GM21529 (cell line): ENCODE measurements at regions not wholly inside any gene's neighbourhood (a gene's known extent, or its start where the extent isn't known, plus 50 kb on each side); places are given as distances from the start of the nearest gene placed in this dataset.

Source experiments
- ATAC-seq: cut with Tn5 transposase; IDR thresholded peaks from one replicate; pipeline ENCODE4 v1.9.1; 2021; ENCODE audit not compliant: unreplicated experiment

GRCh38 chr9:81211741-81212140 lies 477.6 kb downstream of the TLE1 start:
- no peak for ATAC-seq

- ATAC-seq = no peak
Measured at GRCh38 chr9:81207651-81208050, 481.7 kb downstream of the TLE1 start.

- ATAC-seq = no peak
Measured at GRCh38 chr9:81202292-81202691, 487.1 kb downstream of the TLE1 start.

- no peak for ATAC-seq
Measured at GRCh38 chr9:81195206-81195605, 494.1 kb downstream of the TLE1 start.

GRCh38 chr9:81193362-81194339 lies 495.7 kb downstream of the TLE1 start:
- ATAC-seq = no peak

GRCh38 chr9:81191222-81191621 lies 498.1 kb downstream of the TLE1 start:
- ATAC-seq = no peak

GRCh38 chr9:81190659-81191058 lies 498.7 kb downstream of the TLE1 start:
- ATAC-seq = no peak

- ATAC-seq = no peak
Measured at GRCh38 chr9:81183761-81184160, 505.6 kb downstream of the TLE1 start.

- ATAC-seq = no peak
Measured at GRCh38 chr9:81182431-81182830, 506.9 kb downstream of the TLE1 start.

- no peak for ATAC-seq
Measured at GRCh38 chr9:81174023-81174422, 515.3 kb downstream of the TLE1 start.

- no peak for ATAC-seq
Measured at GRCh38 chr9:81171689-81172088, 517.7 kb downstream of the TLE1 start.

GRCh38 chr9:81162361-81162760 lies 527.0 kb downstream of the TLE1 start:
- no peak for ATAC-seq

GRCh38 chr9:81156381-81156780 lies 533.0 kb downstream of the TLE1 start:
- ATAC-seq = no peak

GRCh38 chr9:81150016-81150625 lies 539.2 kb downstream of the TLE1 start:
- no peak for ATAC-seq

- ATAC-seq = no peak
Measured at GRCh38 chr9:81146684-81147337, 542.5 kb downstream of the TLE1 start.

GRCh38 chr9:81146241-81146640 lies 543.1 kb downstream of the TLE1 start:
- ATAC-seq = no peak

GRCh38 chr9:81145331-81145963 lies 543.9 kb downstream of the TLE1 start:
- no peak for ATAC-seq

- ATAC-seq = no peak
Measured at GRCh38 chr9:81141961-81142360, 547.4 kb downstream of the TLE1 start.

- no peak for ATAC-seq
Measured at GRCh38 chr9:81137976-81138568, 551.3 kb downstream of the TLE1 start.

- no peak for ATAC-seq
Measured at GRCh38 chr9:81132796-81133195, 556.6 kb downstream of the TLE1 start.

- ATAC-seq = no peak
Measured at GRCh38 chr9:81132318-81132717, 557.0 kb downstream of the TLE1 start.
